NCI-H2196 (cell line): ENCODE measurements at regions not wholly inside any gene's neighbourhood (a gene's known extent, or its start where the extent isn't known, plus 50 kb on each side); places are given as distances from the start of the nearest gene placed in this dataset.

Source experiments
- DNase-seq: peaks from one replicate; lab custom pipeline; 2025; ENCODE audit not compliant: unreplicated experiment; lab: John Stamatoyannopoulos, UW

GRCh38 chr16:86016201-86016965 is 117.4 kb downstream of the IRF8 start:
- DNase-seq: peak; percentile 30

- no peak for DNase-seq
These were observed 119.1 kb downstream of the IRF8 start for GRCh38 chr16:86018071-86018470.

GRCh38 chr16:86018487-86018886 is 119.5 kb downstream of the IRF8 start:
- DNase-seq: no peak

GRCh38 chr16:86018941-86019340 is 120.0 kb downstream of the IRF8 start:
- DNase-seq: no peak

- no peak for DNase-seq
These were observed 120.6 kb downstream of the IRF8 start for GRCh38 chr16:86019446-86020047.

GRCh38 chr16:86020971-86021370 is 122.0 kb downstream of the IRF8 start:
- DNase-seq: no peak

GRCh38 chr16:86022381-86022960 is 123.5 kb downstream of the IRF8 start:
- DNase-seq: no peak

- no peak for DNase-seq
These were observed 125.2 kb downstream of the IRF8 start for GRCh38 chr16:86024210-86024609.

GRCh38 chr16:86025706-86026105 is 126.7 kb downstream of the IRF8 start:
- DNase-seq: no peak

- DNase-seq: no peak
These were observed 127.4 kb downstream of the IRF8 start for GRCh38 chr16:86026171-86026910.

- DNase-seq: no peak
These were observed 128.0 kb downstream of the IRF8 start for GRCh38 chr16:86026916-86027315.

GRCh38 chr16:86027373-86028126 is 128.6 kb downstream of the IRF8 start:
- no peak for DNase-seq

GRCh38 chr16:86029131-86029741 is 130.3 kb downstream of the IRF8 start:
- DNase-seq: no peak

- no peak for DNase-seq
These were observed 131.2 kb downstream of the IRF8 start for GRCh38 chr16:86030116-86030515.

GRCh38 chr16:86031141-86031678 is 132.2 kb downstream of the IRF8 start:
- no peak for DNase-seq

GRCh38 chr16:86033016-86033474 is 134.1 kb downstream of the IRF8 start:
- DNase-seq: no peak

GRCh38 chr16:86033971-86034370 is 135.0 kb downstream of the IRF8 start:
- DNase-seq: no peak

GRCh38 chr16:86034421-86034919 is 135.5 kb downstream of the IRF8 start:
- no peak for DNase-seq

- DNase-seq: no peak
These were observed 136.9 kb downstream of the IRF8 start for GRCh38 chr16:86035906-86036305.
